ENCODE measurements at regions not wholly inside any gene's neighbourhood (a gene's known extent, or its start where the extent isn't known, plus 50 kb on each side); places are given as distances from the start of the nearest gene placed in this dataset.

DNA sequence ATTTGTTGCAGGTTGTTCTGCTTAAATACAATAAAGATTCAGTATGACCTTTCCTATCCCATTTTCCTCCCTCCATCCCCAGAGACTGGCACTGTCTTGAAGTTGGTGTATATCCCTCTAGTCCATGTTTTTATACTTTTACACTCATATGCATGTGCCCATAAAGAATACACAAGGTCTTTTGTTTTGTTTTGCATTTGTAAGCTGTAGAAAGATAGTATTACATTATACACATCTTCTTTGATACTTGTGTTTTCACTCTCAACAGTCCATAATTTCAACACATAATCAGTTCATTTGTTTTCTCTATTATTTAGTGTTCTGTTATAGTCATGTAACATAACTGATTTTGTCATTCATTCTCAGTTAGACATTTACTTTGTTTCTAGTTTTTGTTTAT lies 88.7 kb upstream of the AADACL2 start:
- TF ChIP-seq POLR2A (IDR thresholded peaks at IDR 0.05), result no peak
- TF ChIP-seq, protein P1, sequence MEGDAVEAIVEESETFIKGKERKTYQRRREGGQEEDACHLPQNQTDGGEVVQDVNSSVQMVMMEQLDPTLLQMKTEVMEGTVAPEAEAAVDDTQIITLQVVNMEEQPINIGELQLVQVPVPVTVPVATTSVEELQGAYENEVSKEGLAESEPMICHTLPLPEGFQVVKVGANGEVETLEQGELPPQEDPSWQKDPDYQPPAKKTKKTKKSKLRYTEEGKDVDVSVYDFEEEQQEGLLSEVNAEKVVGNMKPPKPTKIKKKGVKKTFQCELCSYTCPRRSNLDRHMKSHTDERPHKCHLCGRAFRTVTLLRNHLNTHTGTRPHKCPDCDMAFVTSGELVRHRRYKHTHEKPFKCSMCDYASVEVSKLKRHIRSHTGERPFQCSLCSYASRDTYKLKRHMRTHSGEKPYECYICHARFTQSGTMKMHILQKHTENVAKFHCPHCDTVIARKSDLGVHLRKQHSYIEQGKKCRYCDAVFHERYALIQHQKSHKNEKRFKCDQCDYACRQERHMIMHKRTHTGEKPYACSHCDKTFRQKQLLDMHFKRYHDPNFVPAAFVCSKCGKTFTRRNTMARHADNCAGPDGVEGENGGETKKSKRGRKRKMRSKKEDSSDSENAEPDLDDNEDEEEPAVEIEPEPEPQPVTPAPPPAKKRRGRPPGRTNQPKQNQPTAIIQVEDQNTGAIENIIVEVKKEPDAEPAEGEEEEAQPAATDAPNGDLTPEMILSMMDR (IDR thresholded peaks at IDR 0.05), result no peak
